ENCODE measurements at regions not wholly inside any gene's neighbourhood (a gene's known extent, or its start where the extent isn't known, plus 50 kb on each side); places are given as distances from the start of the nearest gene placed in this dataset.

GRCh38 chr6:140438346-140438735 is 1063.9 kb upstream of the CITED2 start:
- Histone ChIP-seq H3K4me3 (ENCODE audit: low read length) (no peak overlapping the region), H3K4me1 (ENCODE audit: control insufficient read depth, insufficient read depth, low read length) (peaks cover 28% of the 10 kb centered on the region), H3K36me3 (ENCODE audit: insufficient read depth, low read length) (no peaks in the 10 kb centered on the region), H3K9me3 (replicated peaks; ENCODE audit: low read length) (peaks cover 7% of the 10 kb centered on the region), H3K27me3 (ENCODE audit: control insufficient read depth, insufficient read depth, low read length) (no peaks in the 10 kb centered on the region), H3K9ac (ENCODE audit: low read depth, low read length) (peak overlapping the region; percentile 9), H3K4me2 (ENCODE audit: low read length) (no peak overlapping the region)

GRCh38 chr6:140437619-140438345 is 1063.3 kb upstream of the CITED2 start:
- no peaks in the 10 kb centered on the region for H3K36me3 ChIP-seq (ENCODE audit: insufficient read depth, low read length)
- H3K9ac ChIP-seq (ENCODE audit: low read depth, low read length), result peak overlapping the region; percentile 9
- H3K4me2 ChIP-seq (ENCODE audit: low read length), result no peak overlapping the region
- peaks cover 28% of the 10 kb centered on the region for H3K4me1 ChIP-seq (ENCODE audit: control insufficient read depth, insufficient read depth, low read length)
- H3K27me3 ChIP-seq (ENCODE audit: control insufficient read depth, insufficient read depth, low read length), result no peaks in the 10 kb centered on the region
- H3K9me3 ChIP-seq (replicated peaks; ENCODE audit: low read length), result peaks cover 7% of the 10 kb centered on the region
- no peak overlapping the region for H3K4me3 ChIP-seq (ENCODE audit: low read length)

- no peak overlapping the region for H3K9ac ChIP-seq (ENCODE audit: low read depth, low read length)
- no peak overlapping the region for H3K4me3 ChIP-seq (ENCODE audit: low read length)
- H3K9me3 ChIP-seq (replicated peaks; ENCODE audit: low read length), result peaks cover 7% of the 10 kb centered on the region
- H3K27me3 ChIP-seq (ENCODE audit: control insufficient read depth, insufficient read depth, low read length), result no peaks in the 10 kb centered on the region
- H3K36me3 ChIP-seq (ENCODE audit: insufficient read depth, low read length), result no peaks in the 10 kb centered on the region
- H3K4me1 ChIP-seq (ENCODE audit: control insufficient read depth, insufficient read depth, low read length), result peaks cover 21% of the 10 kb centered on the region
- H3K4me2 ChIP-seq (ENCODE audit: low read length), result no peak overlapping the region
Measured at GRCh38 chr6:140436023-140436811, 1061.8 kb upstream of the CITED2 start.

GRCh38 chr6:140434761-140435160 is 1060.3 kb upstream of the CITED2 start:
- H3K4me3 ChIP-seq (ENCODE audit: low read length), result no peak overlapping the region

GRCh38 chr6:140433072-140433471 is 1058.6 kb upstream of the CITED2 start:
- Histone ChIP-seq H3K9me3 (replicated peaks; ENCODE audit: low read length) (peaks cover 7% of the 10 kb centered on the region), H3K27me3 (ENCODE audit: control insufficient read depth, insufficient read depth, low read length) (no peaks in the 10 kb centered on the region), H3K36me3 (ENCODE audit: insufficient read depth, low read length) (no peaks in the 10 kb centered on the region), H3K4me2 (ENCODE audit: low read length) (no peak overlapping the region), H3K9ac (ENCODE audit: low read depth, low read length) (no peak overlapping the region), H3K4me3 (ENCODE audit: low read length) (no peak overlapping the region), H3K4me1 (ENCODE audit: control insufficient read depth, insufficient read depth, low read length) (peaks cover 6% of the 10 kb centered on the region)

More at GRCh38 chr6:140434761-140435160, 1060.3 kb upstream of the CITED2 start:
- Histone ChIP-seq H3K4me1 (ENCODE audit: control insufficient read depth, insufficient read depth, low read length) (peaks cover 12% of the 10 kb centered on the region), H3K27me3 (ENCODE audit: control insufficient read depth, insufficient read depth, low read length) (no peaks in the 10 kb centered on the region), H3K4me2 (ENCODE audit: low read length) (no peak overlapping the region), H3K9ac (ENCODE audit: low read depth, low read length) (no peak overlapping the region), H3K36me3 (ENCODE audit: insufficient read depth, low read length) (no peaks in the 10 kb centered on the region), H3K9me3 (replicated peaks; ENCODE audit: low read length) (peaks cover 7% of the 10 kb centered on the region)

GRCh38 chr6:140427842-140428241 is 1053.4 kb upstream of the CITED2 start:
- Histone ChIP-seq H3K4me1 (ENCODE audit: control insufficient read depth, insufficient read depth, low read length) (no peaks in the 10 kb centered on the region), H3K4me2 (ENCODE audit: low read length) (no peak overlapping the region), H3K9ac (ENCODE audit: low read depth, low read length) (no peak overlapping the region), H3K36me3 (ENCODE audit: insufficient read depth, low read length) (no peaks in the 10 kb centered on the region), H3K4me3 (ENCODE audit: low read length) (no peak overlapping the region), H3K27me3 (ENCODE audit: control insufficient read depth, insufficient read depth, low read length) (no peaks in the 10 kb centered on the region), H3K9me3 (replicated peaks; ENCODE audit: low read length) (no peaks in the 10 kb centered on the region)

- no peaks in the 10 kb centered on the region for H3K4me1 ChIP-seq (ENCODE audit: control insufficient read depth, insufficient read depth, low read length)
- H3K9ac ChIP-seq (ENCODE audit: low read depth, low read length), result no peak overlapping the region
- no peaks in the 10 kb centered on the region for H3K27me3 ChIP-seq (ENCODE audit: control insufficient read depth, insufficient read depth, low read length)
- H3K36me3 ChIP-seq (ENCODE audit: insufficient read depth, low read length), result no peaks in the 10 kb centered on the region
- H3K9me3 ChIP-seq (replicated peaks; ENCODE audit: low read length), result no peaks in the 10 kb centered on the region
- H3K4me2 ChIP-seq (ENCODE audit: low read length), result no peak overlapping the region
- H3K4me3 ChIP-seq (ENCODE audit: low read length), result no peak overlapping the region
Measured at GRCh38 chr6:140414966-140415620, 1040.6 kb upstream of the CITED2 start.

GRCh38 chr6:140403020-140403419 is 1028.6 kb upstream of the CITED2 start:
- no peak overlapping the region for H3K4me2 ChIP-seq (ENCODE audit: low read length)
- no peaks in the 10 kb centered on the region for H3K27me3 ChIP-seq (ENCODE audit: control insufficient read depth, insufficient read depth, low read length)
- no peaks in the 10 kb centered on the region for H3K36me3 ChIP-seq (ENCODE audit: insufficient read depth, low read length)
- H3K4me1 ChIP-seq (ENCODE audit: control insufficient read depth, insufficient read depth, low read length), result peaks cover 16% of the 10 kb centered on the region
- no peaks in the 10 kb centered on the region for H3K9me3 ChIP-seq (replicated peaks; ENCODE audit: low read length)
- H3K4me3 ChIP-seq (ENCODE audit: low read length), result no peak overlapping the region
- no peak overlapping the region for H3K9ac ChIP-seq (ENCODE audit: low read depth, low read length)

- Histone ChIP-seq H3K4me2 (ENCODE audit: low read length) (no peak overlapping the region), H3K36me3 (ENCODE audit: insufficient read depth, low read length) (no peaks in the 10 kb centered on the region), H3K27me3 (ENCODE audit: control insufficient read depth, insufficient read depth, low read length) (no peaks in the 10 kb centered on the region), H3K4me1 (ENCODE audit: control insufficient read depth, insufficient read depth, low read length) (peaks cover 21% of the 10 kb centered on the region), H3K4me3 (ENCODE audit: low read length) (no peak overlapping the region), H3K9ac (ENCODE audit: low read depth, low read length) (peak overlapping the region; percentile 6), H3K9me3 (replicated peaks; ENCODE audit: low read length) (no peaks in the 10 kb centered on the region)
Measured at GRCh38 chr6:140401761-140402160, 1027.3 kb upstream of the CITED2 start.

GRCh38 chr6:140398076-140398475 is 1023.6 kb upstream of the CITED2 start:
- Histone ChIP-seq H3K9me3 (replicated peaks; ENCODE audit: low read length) (no peaks in the 10 kb centered on the region), H3K27me3 (ENCODE audit: control insufficient read depth, insufficient read depth, low read length) (no peaks in the 10 kb centered on the region), H3K4me1 (ENCODE audit: control insufficient read depth, insufficient read depth, low read length) (peaks cover 21% of the 10 kb centered on the region), H3K36me3 (ENCODE audit: insufficient read depth, low read length) (no peaks in the 10 kb centered on the region), H3K4me2 (ENCODE audit: low read length) (no peak overlapping the region), H3K9ac (ENCODE audit: low read depth, low read length) (no peak overlapping the region), H3K4me3 (ENCODE audit: low read length) (no peak overlapping the region)

- no peak overlapping the region for H3K4me3 ChIP-seq (ENCODE audit: low read length)
- H3K36me3 ChIP-seq (ENCODE audit: insufficient read depth, low read length), result no peaks in the 10 kb centered on the region
- H3K9ac ChIP-seq (ENCODE audit: low read depth, low read length), result no peak overlapping the region
- H3K9me3 ChIP-seq (replicated peaks; ENCODE audit: low read length), result no peaks in the 10 kb centered on the region
- H3K4me2 ChIP-seq (ENCODE audit: low read length), result no peak overlapping the region
- peaks cover 19% of the 10 kb centered on the region for H3K4me1 ChIP-seq (ENCODE audit: control insufficient read depth, insufficient read depth, low read length)
- no peaks in the 10 kb centered on the region for H3K27me3 ChIP-seq (ENCODE audit: control insufficient read depth, insufficient read depth, low read length)
Measured at GRCh38 chr6:140397106-140397505, 1022.7 kb upstream of the CITED2 start.

All from skeletal muscle satellite cell (primary cell).